B cell (primary cell): ENCODE measurements at regions not wholly inside any gene's neighbourhood (a gene's known extent, or its start where the extent isn't known, plus 50 kb on each side); places are given as distances from the start of the nearest gene placed in this dataset.

Experiments used
- EZH2 ChIP-seq: IDR thresholded peaks from 2 replicates; pipeline ENCODE4 v1.6.1; 2012; ENCODE audit warnings: borderline replicate concordance, low read depth, mild to moderate bottlenecking, moderate library complexity, low read length; ENCODE audit not compliant: insufficient read depth, poor library complexity, severe bottlenecking
- TF ChIP-seq, protein P1 (sequence below): fragments of 200-600 bp; IDR thresholded peaks from one replicate; pipeline ENCODE4 v1.8.0; 2022; ENCODE audit warnings: antibody characterized with exemption, mild to moderate bottlenecking

DNA sequence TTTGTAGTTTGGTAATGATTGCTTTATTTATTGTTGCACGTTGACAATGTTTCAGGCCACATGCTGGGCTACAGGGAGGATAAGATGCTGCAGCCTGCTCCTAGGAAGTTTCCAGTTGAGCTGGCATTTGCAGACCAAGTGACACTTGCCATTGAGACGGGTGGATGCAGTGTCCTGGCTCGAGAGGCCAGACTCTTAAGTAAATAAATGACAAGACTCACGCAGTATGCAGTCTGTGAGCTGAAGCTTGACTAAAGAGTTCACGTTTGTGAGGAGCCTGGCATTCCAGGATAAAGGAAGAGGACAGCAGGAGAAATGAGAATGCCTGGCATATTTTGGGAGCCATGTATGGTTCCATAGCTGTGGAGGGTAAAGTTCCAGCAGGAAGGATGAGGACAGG lies 105.8 kb downstream of the BAMBI start:
- TF ChIP-seq, protein P1, sequence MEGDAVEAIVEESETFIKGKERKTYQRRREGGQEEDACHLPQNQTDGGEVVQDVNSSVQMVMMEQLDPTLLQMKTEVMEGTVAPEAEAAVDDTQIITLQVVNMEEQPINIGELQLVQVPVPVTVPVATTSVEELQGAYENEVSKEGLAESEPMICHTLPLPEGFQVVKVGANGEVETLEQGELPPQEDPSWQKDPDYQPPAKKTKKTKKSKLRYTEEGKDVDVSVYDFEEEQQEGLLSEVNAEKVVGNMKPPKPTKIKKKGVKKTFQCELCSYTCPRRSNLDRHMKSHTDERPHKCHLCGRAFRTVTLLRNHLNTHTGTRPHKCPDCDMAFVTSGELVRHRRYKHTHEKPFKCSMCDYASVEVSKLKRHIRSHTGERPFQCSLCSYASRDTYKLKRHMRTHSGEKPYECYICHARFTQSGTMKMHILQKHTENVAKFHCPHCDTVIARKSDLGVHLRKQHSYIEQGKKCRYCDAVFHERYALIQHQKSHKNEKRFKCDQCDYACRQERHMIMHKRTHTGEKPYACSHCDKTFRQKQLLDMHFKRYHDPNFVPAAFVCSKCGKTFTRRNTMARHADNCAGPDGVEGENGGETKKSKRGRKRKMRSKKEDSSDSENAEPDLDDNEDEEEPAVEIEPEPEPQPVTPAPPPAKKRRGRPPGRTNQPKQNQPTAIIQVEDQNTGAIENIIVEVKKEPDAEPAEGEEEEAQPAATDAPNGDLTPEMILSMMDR = no peak
- TF ChIP-seq EZH2 = no peak
